HG03565 (cell line): ENCODE measurements at regions not wholly inside any gene's neighbourhood (a gene's known extent, or its start where the extent isn't known, plus 50 kb on each side); places are given as distances from the start of the nearest gene placed in this dataset.

Experiments used
- ATAC-seq: cut with Tn5 transposase; IDR thresholded peaks from one replicate; pipeline ENCODE4 v1.9.1; 2021; ENCODE audit warnings: mild to moderate bottlenecking, moderate library complexity; ENCODE audit not compliant: unreplicated experiment

GRCh38 chr13:64074971-64075474 is 2659.4 kb upstream of the PCDH20 start:
- ATAC-seq = no peak

GRCh38 chr13:64073203-64073602 is 2657.6 kb upstream of the PCDH20 start:
- ATAC-seq = no peak

- no peak for ATAC-seq
Observed at GRCh38 chr13:64071352-64071751, 2655.7 kb upstream of the PCDH20 start.

- ATAC-seq = no peak
Observed at GRCh38 chr13:64069892-64070291, 2654.2 kb upstream of the PCDH20 start.

GRCh38 chr13:64066711-64067110 is 2651.1 kb upstream of the PCDH20 start:
- ATAC-seq = no peak

GRCh38 chr13:64061649-64062048 is 2646.0 kb upstream of the PCDH20 start:
- ATAC-seq = no peak

- ATAC-seq = no peak
Observed at GRCh38 chr13:64057372-64058020, 2641.8 kb upstream of the PCDH20 start.

GRCh38 chr13:64054321-64054720 is 2638.7 kb upstream of the PCDH20 start:
- no peak for ATAC-seq

- no peak for ATAC-seq
Observed at GRCh38 chr13:64052521-64052920, 2636.9 kb upstream of the PCDH20 start.

GRCh38 chr13:64051278-64051677 is 2635.6 kb upstream of the PCDH20 start:
- ATAC-seq = no peak

GRCh38 chr13:64041296-64041695 is 2625.6 kb upstream of the PCDH20 start:
- no peak for ATAC-seq

GRCh38 chr13:64033921-64034320 is 2618.3 kb upstream of the PCDH20 start:
- no peak for ATAC-seq

- ATAC-seq = no peak
Observed at GRCh38 chr13:64029343-64030093, 2613.9 kb upstream of the PCDH20 start.

- no peak for ATAC-seq
Observed at GRCh38 chr13:64028551-64028950, 2612.9 kb upstream of the PCDH20 start.

GRCh38 chr13:64020126-64020525 is 2604.5 kb upstream of the PCDH20 start:
- ATAC-seq = no peak

GRCh38 chr13:64007339-64007738 is 2591.7 kb upstream of the PCDH20 start:
- no peak for ATAC-seq

- no peak for ATAC-seq
Observed at GRCh38 chr13:64000321-64000720, 2584.7 kb upstream of the PCDH20 start.

GRCh38 chr13:63999614-64000305 is 2584.1 kb upstream of the PCDH20 start:
- ATAC-seq = no peak

- ATAC-seq = no peak
Observed at GRCh38 chr13:63983366-63983765, 2567.7 kb upstream of the PCDH20 start.

- ATAC-seq = no peak
Observed at GRCh38 chr13:63979951-63980350, 2564.3 kb upstream of the PCDH20 start.

- ATAC-seq = no peak
Observed at GRCh38 chr13:63972328-63972727, 2556.7 kb upstream of the PCDH20 start.

- no peak for ATAC-seq
Observed at GRCh38 chr13:63954683-63955082, 2539.0 kb upstream of the PCDH20 start.
